K562 (cell line): ENCODE measurements at regions not wholly inside any gene's neighbourhood (a gene's known extent, or its start where the extent isn't known, plus 50 kb on each side); places are given as distances from the start of the nearest gene placed in this dataset.

ENCODE experiments used
- ATAC-seq: fragments of 200-7000 bp; cut with Tn5 transposase; 3 replicates; pipeline ENCODE4 v1.9.1; 2020; ENCODE audit warnings: moderate library complexity
- BruUV-seq: library from RNA; stranded (reverse); fragments of 400-500 nt; replicated peaks from 2 replicates; lab custom pipeline; 2021; lab: Mats Ljungman, UMichigan
- CTCF ChIA-PET: fragments of 300-600 bp; formaldehyde crosslinking; extraction: SDS; loops from one replicate; lab custom pipeline; 2021; ENCODE audit warnings: low intra/inter-chr PET ratio; lab: Yijun Ruan, JAX
- POLR2A ChIA-PET: fragments of 300-600, 350-650 bp; sonication (Branson Sonifier 250); formaldehyde crosslinking; extraction: SDS; loops from one replicate; lab custom pipeline; 2021; ENCODE audit warnings: antibody characterized with exemption, inconsistent platforms; lab: Yijun Ruan, JAX
- DNase-seq, 4 experiments: peaks; one replicate each; pipeline versions ENCODE4 v3.0.0 to v3.0.0-alpha.2; 2011 to 2018; ENCODE audit warnings: low spot score in 3 of 4, mixed read lengths in 3 of 4; ENCODE audit errors: extremely low read depth in 1 of 4
- FAIRE-seq: peaks from 2 replicates; lab custom pipeline; 2011; peaks lifted over from hg19 to GRCh38; lab: Jason Lieb, UNC
- H2AFZ ChIP-seq: 2 replicates; pipeline ENCODE4 v1.6.0; 2011; ENCODE audit warnings: low read depth, low read length, control low read depth, inconsistent platforms
- H3K27ac ChIP-seq: fragments of 200-600 bp; 3 replicates; pipeline ENCODE4 v1.8.0; 2011; ENCODE audit warnings: low read depth, mild to moderate bottlenecking, control low read depth, inconsistent platforms, low read length, moderate library complexity, mixed read lengths; ENCODE audit errors: extremely low read depth
- H3K27me3 ChIP-seq, 2 experiments: fragments of 300-600 bp in 1 of 2; 2 replicates in 1 of 2; 3 replicates in 1 of 2; pipeline versions ENCODE4 v1.6.0 to v1.8.0; 2011; ENCODE audit warnings: inconsistent platforms in 2 of 2, low read length in 2 of 2, mild to moderate bottlenecking in 1 of 2, mixed read lengths in 1 of 2, moderate library complexity in 1 of 2; ENCODE audit not compliant: control insufficient read depth in 2 of 2, insufficient read depth in 2 of 2
- H3K36me3 ChIP-seq: fragments of 300-600 bp; 3 replicates; pipeline ENCODE4 v1.8.0; 2011; ENCODE audit warnings: mild to moderate bottlenecking, low read length, inconsistent platforms; ENCODE audit not compliant: control insufficient read depth, insufficient read depth
- H3K4me1 ChIP-seq, 2 experiments: fragments of 200-600 bp in 1 of 2; replicated peaks in 1 of 2; 2 replicates in 1 of 2; 3 replicates in 1 of 2; pipeline versions ENCODE4 v1.5.1 to v1.8.0; 2011; ENCODE audit warnings: inconsistent platforms in 2 of 2, low read length in 2 of 2, mild to moderate bottlenecking in 1 of 2, mixed read lengths in 1 of 2, moderate library complexity in 1 of 2; ENCODE audit not compliant: control insufficient read depth in 2 of 2, insufficient read depth in 2 of 2
- H3K4me2 ChIP-seq: 2 replicates; pipeline ENCODE4 v1.6.1; 2011; ENCODE audit warnings: low read length, control low read depth, inconsistent platforms, mixed read lengths; ENCODE audit not compliant: insufficient read depth
- H3K4me3 ChIP-seq: fragments of 200-600 bp; sonication (generic), shearing (Covaris generic); 2 replicates; pipeline ENCODE4 v1.5.1; 2016; ENCODE audit warnings: control low read depth, inconsistent platforms
- H3K79me2 ChIP-seq: fragments of 200-600 bp; 3 replicates; pipeline ENCODE4 v1.8.0; 2011; ENCODE audit warnings: low read length, inconsistent platforms; ENCODE audit not compliant: control insufficient read depth, insufficient read depth
- H3K9ac ChIP-seq, 2 experiments: 2 replicates each; pipeline versions ENCODE4 v1.6.0 to v1.6.1; 2011; ENCODE audit warnings: low read depth in 2 of 2, low read length in 2 of 2, control low read depth in 1 of 2, inconsistent platforms in 1 of 2, mild to moderate bottlenecking in 1 of 2, mixed read lengths in 1 of 2; ENCODE audit not compliant: insufficient read depth in 1 of 2
- H3K9me1 ChIP-seq: one replicate; pipeline ENCODE4 v1.6.0; 2011; ENCODE audit warnings: inconsistent platforms, mild to moderate bottlenecking, low read length, moderate library complexity; ENCODE audit not compliant: control insufficient read depth, insufficient read depth
- H3K9me3 ChIP-seq: replicated peaks from 2 replicates; pipeline ENCODE4 v1.5.1; 2011; ENCODE audit warnings: low read depth, low read length, inconsistent platforms; ENCODE audit not compliant: control insufficient read depth, insufficient read depth
- H4K20me1 ChIP-seq: replicated peaks from 2 replicates; pipeline ENCODE4 v1.6.1; 2011; ENCODE audit warnings: low read length, inconsistent platforms, mixed read lengths; ENCODE audit not compliant: control insufficient read depth, insufficient read depth
- KDM1A ChIP-seq, 2 experiments: fragments of 450-650 bp; IDR thresholded peaks; 2 replicates each; pipeline ENCODE4 v1.6.1; 2016; ENCODE audit warnings: mild to moderate bottlenecking in 2 of 2
- POU5F1 ChIP-seq: fragments of 150-350 bp; IDR thresholded peaks from 2 replicates; pipeline ENCODE4 v1.6.1; 2014; ENCODE audit warnings: borderline replicate concordance, low read length, low read depth, mild to moderate bottlenecking; ENCODE audit not compliant: partially characterized antibody
- RBM14 ChIP-seq: fragments of 200-400 bp; formaldehyde crosslinking; IDR thresholded peaks from 2 replicates; pipeline ENCODE4 v1.6.1; 2018; ENCODE audit warnings: low read depth, mild to moderate bottlenecking, low read length, moderate library complexity, borderline replicate concordance; ENCODE audit not compliant: insufficient read depth
- RBM34 ChIP-seq: fragments of 200-400 bp; formaldehyde crosslinking; IDR thresholded peaks from 2 replicates; pipeline ENCODE4 v1.6.1; 2018; ENCODE audit warnings: low read length, borderline replicate concordance; ENCODE audit not compliant: insufficient read depth
- RFX5 ChIP-seq: IDR thresholded peaks from 2 replicates; pipeline ENCODE4 v1.6.1; 2011; ENCODE audit warnings: low read depth, mild to moderate bottlenecking, improper control_type of control experiment, low read length
- SMAD2 ChIP-seq: fragments of 150-350 bp; IDR thresholded peaks from 2 replicates; pipeline ENCODE4 v1.6.1; 2014; ENCODE audit warnings: low read depth, mild to moderate bottlenecking, low read length
- ZBTB7A ChIP-seq: IDR thresholded peaks from 2 replicates; pipeline ENCODE4 v1.6.1; 2011; ENCODE audit warnings: low read depth, mild to moderate bottlenecking, low read length, moderate library complexity, borderline replicate concordance; ENCODE audit not compliant: control insufficient read depth
- ZNF212 ChIP-seq: fragments of 450-650 bp; formaldehyde crosslinking; IDR thresholded peaks from 2 replicates; pipeline ENCODE4 v1.4.0; 2020; ENCODE audit warnings: mild to moderate bottlenecking
- WGBS: fragments of 100-300 bp; shearing (Covaris generic); methylation state at CpG from one replicate; pipeline ENCODE4 v1.1.6; 2016; ENCODE audit warnings: low coverage, mixed read lengths; ENCODE audit not compliant: insufficient coverage; ENCODE audit errors: missing lambda C conversion rate; 5-methylcytosine and 5-hydroxymethylcytosine counted together
- in situ Hi-C: fragments of 300-500 bp; cut with MboI; formaldehyde crosslinking; loops from 4 replicates; pipeline ENCODE4 v1.15.0; 2018; ENCODE audit warnings: inconsistent platforms, mixed read lengths
- intact Hi-C: fragments of 100-400 bp; cut with micrococcal nuclease; formaldehyde crosslinking; loops from 2 replicates; pipeline ENCODE4 v1.14.2; 2022

- H3K9ac ChIP-seq: no peak overlapping the region
- 0% methylated on average over 1 of the region's 1 CpG for WGBS
- H3K4me2 ChIP-seq: no peak overlapping the region
- no peaks in the 10 kb centered on the region for H4K20me1 ChIP-seq
- H3K4me1 ChIP-seq: no peaks in the 10 kb centered on the region
- BruUV-seq: no TSS peak
- ChIA-PET POLR2A (interaction anchor here (0.8 kb wide), 1 partner anchor 10 kb away, joined by 3 read pairs; no protein-coding TSS in a partner anchor), CTCF (no interaction called here)
- H3K9me1 ChIP-seq: no peaks in the 10 kb centered on the region
- in situ Hi-C loops: no loop called here
- FAIRE-seq: no peak
- peaks cover 12 to 17% of the 10 kb centered on the region in 2 experiments; a peak in 4 of 5 replicates for H3K27me3 ChIP-seq
- DNase-seq: no peak
- intact Hi-C loops: no loop called here
- no peak overlapping the region for H3K4me3 ChIP-seq
- no peak overlapping the region for H2AFZ ChIP-seq
- no peaks in the 10 kb centered on the region for H3K79me2 ChIP-seq
- H3K9me3 ChIP-seq: no peaks in the 10 kb centered on the region
- TF ChIP-seq KDM1A (IDR thresholded peaks at IDR 0.05) (no peak), ZBTB7A (no peak), SMAD2 (no peak), POU5F1 (no peak), RBM34 (no peak), RFX5 (no peak)
- H3K36me3 ChIP-seq: no peaks in the 10 kb centered on the region
- ATAC-seq: no peak
- H3K27ac ChIP-seq: no peak overlapping the region
These were observed 262.9 kb downstream of the SOX4 start for GRCh38 chr6:21856456-21856825.

DNA sequence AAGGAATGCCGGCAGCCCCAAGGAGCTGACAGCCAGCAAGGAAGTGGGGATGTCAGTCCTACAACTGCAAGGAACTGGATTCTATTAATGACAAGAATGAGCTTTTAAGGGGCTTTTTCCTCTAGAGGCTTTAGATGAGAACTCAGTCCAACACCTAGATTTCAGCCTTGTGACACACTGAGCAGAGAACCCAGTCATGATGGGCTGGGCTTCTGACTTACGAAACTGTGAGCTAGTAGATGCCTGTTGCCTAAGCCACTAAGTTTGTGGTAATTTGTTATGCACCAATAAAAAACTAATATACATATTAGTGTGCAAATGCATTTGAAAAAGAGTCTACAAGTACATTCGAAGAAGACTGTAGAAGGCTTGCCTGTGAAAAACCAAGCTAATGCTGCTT, 263.3 kb downstream of the SOX4 start:
- TF ChIP-seq ZNF212 (CRISPR knock-in tag): no peak
- no peak for TF ChIP-seq RBM14
- Histone ChIP-seq H2AFZ (no peak overlapping the region), H3K79me2 (no peaks in the 10 kb centered on the region), H3K9ac (no peak overlapping the region), H3K27ac (no peak overlapping the region), H3K9me3 (no peaks in the 10 kb centered on the region), H3K36me3 (no peaks in the 10 kb centered on the region), H4K20me1 (no peaks in the 10 kb centered on the region), H3K4me2 (no peak overlapping the region), H3K4me3 (no peak overlapping the region), H3K27me3 (peaks cover 12 to 17% of the 10 kb centered on the region in 2 experiments; a peak in 4 of 5 replicates), H3K4me1 (no peaks in the 10 kb centered on the region), H3K9me1 (no peaks in the 10 kb centered on the region)
- intact Hi-C loops (no loop called here), in situ Hi-C loops (no loop called here)
- ATAC-seq (no peak), FAIRE-seq (no peak), DNase-seq (no peak)
- 3% methylated on average over 3 of the region's 3 CpGs for WGBS
- CTCF ChIA-PET: no interaction called here
- POLR2A ChIA-PET: interaction anchor here (0.8 kb wide), 1 partner anchor 10 kb away, joined by 3 read pairs; no protein-coding TSS in a partner anchor
- no TSS peak for BruUV-seq
